ENCODE measurements at regions not wholly inside any gene's neighbourhood (a gene's known extent, or its start where the extent isn't known, plus 50 kb on each side); places are given as distances from the start of the nearest gene placed in this dataset.

DNA sequence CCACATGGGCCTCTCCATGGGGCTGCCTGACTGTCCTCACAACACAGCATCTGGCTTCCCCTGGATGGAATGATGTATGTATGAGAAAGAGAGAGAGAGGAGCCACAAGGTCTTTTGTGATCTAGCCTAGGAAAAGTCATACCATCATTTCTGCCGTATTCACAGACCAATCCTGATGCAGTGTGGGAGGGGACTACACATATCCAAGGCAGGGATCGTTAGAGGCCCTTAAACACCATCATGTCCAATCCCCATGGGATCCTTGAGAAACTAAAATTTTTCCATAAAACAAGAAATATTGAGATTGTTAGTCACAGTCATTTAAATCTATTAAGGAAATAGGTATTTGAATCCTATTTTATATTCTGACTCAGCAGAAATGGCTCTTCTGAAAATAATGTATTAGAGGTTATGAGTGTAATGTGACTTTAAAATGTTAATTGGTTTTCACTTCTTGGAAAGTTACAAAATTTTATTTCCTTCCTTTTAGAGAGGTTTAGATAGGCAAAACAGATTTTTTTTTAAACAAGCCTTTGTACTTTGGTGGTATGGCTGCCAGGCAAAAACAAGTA lies 65.1 kb upstream of the TSC22D2 start:
- TF ChIP-seq, protein P1, sequence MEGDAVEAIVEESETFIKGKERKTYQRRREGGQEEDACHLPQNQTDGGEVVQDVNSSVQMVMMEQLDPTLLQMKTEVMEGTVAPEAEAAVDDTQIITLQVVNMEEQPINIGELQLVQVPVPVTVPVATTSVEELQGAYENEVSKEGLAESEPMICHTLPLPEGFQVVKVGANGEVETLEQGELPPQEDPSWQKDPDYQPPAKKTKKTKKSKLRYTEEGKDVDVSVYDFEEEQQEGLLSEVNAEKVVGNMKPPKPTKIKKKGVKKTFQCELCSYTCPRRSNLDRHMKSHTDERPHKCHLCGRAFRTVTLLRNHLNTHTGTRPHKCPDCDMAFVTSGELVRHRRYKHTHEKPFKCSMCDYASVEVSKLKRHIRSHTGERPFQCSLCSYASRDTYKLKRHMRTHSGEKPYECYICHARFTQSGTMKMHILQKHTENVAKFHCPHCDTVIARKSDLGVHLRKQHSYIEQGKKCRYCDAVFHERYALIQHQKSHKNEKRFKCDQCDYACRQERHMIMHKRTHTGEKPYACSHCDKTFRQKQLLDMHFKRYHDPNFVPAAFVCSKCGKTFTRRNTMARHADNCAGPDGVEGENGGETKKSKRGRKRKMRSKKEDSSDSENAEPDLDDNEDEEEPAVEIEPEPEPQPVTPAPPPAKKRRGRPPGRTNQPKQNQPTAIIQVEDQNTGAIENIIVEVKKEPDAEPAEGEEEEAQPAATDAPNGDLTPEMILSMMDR (IDR thresholded peaks at IDR 0.05), result no peak
- TF ChIP-seq EZH2 (IDR thresholded peaks at IDR 0.05; ENCODE audit: borderline replicate concordance, insufficient read depth, low read depth, low read length, poor library complexity, severe bottlenecking), result no peak
